ENCODE measurements at regions not wholly inside any gene's neighbourhood (a gene's known extent, or its start where the extent isn't known, plus 50 kb on each side); places are given as distances from the start of the nearest gene placed in this dataset.
"Not testable (repeated sequence)": the region's sequence is repeated elsewhere in the genome, so short reads cannot be mapped to it uniquely, and the experiment has no call there.

GRCh38 chr3:180764481-180764880, 85.2 kb upstream of the CCDC39 start:
- no peak for TF ChIP-seq CTCF (IDR thresholded peaks at IDR 0.05; ENCODE audit: low read depth, low read length, missing control alignments)
- no peak overlapping the region for H3K4me3 ChIP-seq (replicated peaks; ENCODE audit: low read depth, low read length)
- DNase-seq (ENCODE audit: extremely low read depth, low read depth) = no peak

DNA sequence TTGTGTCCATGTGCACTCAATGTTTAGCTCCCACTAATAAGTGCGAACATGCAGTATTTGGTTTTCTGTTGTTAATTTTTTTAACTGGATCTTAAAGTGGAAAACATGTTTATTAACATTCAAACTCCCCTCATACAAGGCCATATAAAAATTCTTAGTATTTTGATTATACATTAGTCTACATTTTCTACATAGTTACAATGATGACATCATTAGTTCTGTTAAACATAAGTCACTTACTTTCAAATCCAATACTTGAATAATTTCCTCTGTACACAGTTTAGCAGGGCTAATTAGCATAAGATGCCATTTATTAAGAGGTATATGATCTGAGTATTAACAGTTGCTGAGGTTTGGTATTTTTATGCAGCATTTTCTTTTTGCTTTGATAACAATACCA, 91.3 kb upstream of the CCDC39 start:
- DNase-seq (ENCODE audit: extremely low read depth, low read depth) = no peak
- H3K4me3 ChIP-seq (replicated peaks; ENCODE audit: low read depth, low read length) = no peak overlapping the region
- TF ChIP-seq CTCF (IDR thresholded peaks at IDR 0.05; ENCODE audit: low read depth, low read length, missing control alignments) = no peak

- TF ChIP-seq CTCF (IDR thresholded peaks at IDR 0.05; ENCODE audit: low read depth, low read length, missing control alignments) = no peak
- H3K4me3 ChIP-seq (replicated peaks; ENCODE audit: low read depth, low read length) = no peak overlapping the region
- DNase-seq (ENCODE audit: extremely low read depth, low read depth) = no peak
Observed at GRCh38 chr3:180776433-180776832, 97.1 kb upstream of the CCDC39 start.

DNA sequence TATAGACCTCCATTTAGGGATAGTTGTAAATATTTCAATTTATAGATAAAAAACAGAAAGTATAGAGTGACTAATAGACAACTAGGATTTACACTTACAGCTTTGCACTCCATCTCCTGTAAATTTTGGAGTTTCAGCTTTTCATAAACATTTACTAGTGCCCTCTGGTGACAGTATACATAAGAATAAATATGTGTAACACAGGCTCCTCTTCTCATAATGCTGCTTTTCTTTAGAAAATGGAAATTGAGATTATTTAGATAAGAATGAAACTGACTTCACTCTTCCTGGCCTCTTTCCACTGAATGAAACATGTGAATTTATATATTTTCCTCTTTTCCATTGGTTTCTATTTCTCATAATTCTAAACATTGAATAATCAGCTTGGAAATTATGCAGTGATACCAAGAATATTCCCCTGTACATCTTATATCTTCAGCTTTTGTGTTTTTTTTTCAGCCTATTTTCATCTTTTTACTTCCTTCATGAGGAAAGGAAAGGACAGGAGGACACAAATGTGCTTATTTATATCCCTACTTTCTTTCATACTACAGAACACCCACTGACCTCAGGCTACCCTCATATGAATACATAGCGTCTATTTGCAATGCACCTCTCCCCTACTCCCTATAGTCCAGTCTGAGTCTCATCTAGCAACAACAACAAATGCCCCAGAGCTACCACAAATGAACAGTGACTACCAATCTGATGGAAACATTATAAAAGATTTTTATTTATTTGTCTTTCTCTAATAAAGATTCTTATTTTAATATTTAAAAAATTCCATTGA, 103.1 kb upstream of the CCDC39 start:
- DNase-seq (ENCODE audit: extremely low read depth, low read depth) = no peak
- no peak overlapping the region for H3K4me3 ChIP-seq (replicated peaks; ENCODE audit: low read depth, low read length)
- no peak for TF ChIP-seq CTCF (IDR thresholded peaks at IDR 0.05; ENCODE audit: low read depth, low read length, missing control alignments)

DNA sequence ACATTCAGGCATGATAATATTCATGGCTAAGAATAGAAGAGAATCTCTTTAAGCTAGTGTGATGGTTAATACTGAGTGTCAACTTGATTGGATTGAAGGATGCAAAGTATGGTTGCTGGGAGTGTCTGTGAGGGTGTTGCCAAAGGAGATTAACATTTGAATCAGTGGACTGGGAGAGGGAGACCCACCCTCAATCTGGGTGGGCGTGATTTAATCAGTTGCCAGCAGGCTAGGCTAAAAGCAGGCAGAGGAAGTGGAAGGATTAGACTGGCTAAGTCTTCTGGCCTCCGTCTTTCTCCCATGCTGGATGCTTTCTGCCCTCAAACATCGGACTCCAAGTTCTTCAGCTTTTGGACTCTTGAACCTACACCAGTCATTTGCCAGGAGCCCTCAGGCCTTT, 106.9 kb upstream of the CCDC39 start:
- DNase-seq (ENCODE audit: extremely low read depth, low read depth); H3K4me3 ChIP-seq (replicated peaks; ENCODE audit: low read depth, low read length): not testable (repeated sequence)

GRCh38 chr3:180789774-180790173, 110.5 kb upstream of the CCDC39 start:
- H3K4me3 ChIP-seq (replicated peaks; ENCODE audit: low read depth, low read length) = no peak overlapping the region
- DNase-seq (ENCODE audit: extremely low read depth, low read depth) = no peak
- no peak for TF ChIP-seq CTCF (IDR thresholded peaks at IDR 0.05; ENCODE audit: low read depth, low read length, missing control alignments)

DNA sequence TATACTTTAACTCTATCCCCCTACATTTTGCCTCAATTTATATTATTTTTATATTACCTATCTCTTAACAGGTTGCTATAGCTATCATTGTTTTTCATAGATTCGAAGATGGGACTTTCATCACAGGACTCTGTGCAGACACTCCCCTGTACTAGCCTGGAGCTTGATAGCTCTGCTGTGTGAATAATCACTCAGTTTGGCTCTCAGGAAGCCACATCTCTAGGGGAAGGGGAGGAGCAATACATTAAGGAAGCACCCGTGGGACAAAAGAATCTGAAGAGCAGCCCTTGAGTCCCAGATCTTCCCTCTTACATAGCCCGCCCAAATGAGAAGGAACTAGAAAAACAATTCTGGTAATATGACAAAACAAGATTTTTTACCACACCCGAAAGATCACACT, 114.3 kb upstream of the FXR1 start:
- H3K4me3 ChIP-seq (replicated peaks; ENCODE audit: low read depth, low read length) = no peak overlapping the region
- no peak for TF ChIP-seq CTCF (IDR thresholded peaks at IDR 0.05; ENCODE audit: low read depth, low read length, missing control alignments)
- no peak for DNase-seq (ENCODE audit: extremely low read depth, low read depth)
